Neural crest cell (in vitro differentiated cells): ENCODE measurements at regions not wholly inside any gene's neighbourhood (a gene's known extent, or its start where the extent isn't known, plus 50 kb on each side); places are given as distances from the start of the nearest gene placed in this dataset.

Experiments
- DNase-seq: peaks from one replicate; pipeline ENCODE4 v3.0.0; 2021; ENCODE audit warnings: low read depth, mixed read lengths, low spot score
- H3K27ac Mint-ChIP-seq: one replicate; pipeline ENCODE4 v1.8.0; 2021; ENCODE audit warnings: mild to moderate bottlenecking, mixed read lengths; ENCODE audit not compliant: unreplicated experiment
- H3K27me3 Mint-ChIP-seq: 2 replicates; pipeline ENCODE4 v1.8.0; 2021; ENCODE audit warnings: low read depth, mild to moderate bottlenecking, mixed read lengths
- H3K36me3 Mint-ChIP-seq: 2 replicates; pipeline ENCODE4 v1.8.0; 2021; ENCODE audit warnings: low read depth, mild to moderate bottlenecking, mixed read lengths
- H3K4me1 Mint-ChIP-seq: 2 replicates; pipeline ENCODE4 v1.8.0; 2021; ENCODE audit warnings: mixed read lengths
- H3K4me3 Mint-ChIP-seq: one replicate; pipeline ENCODE4 v1.8.0; 2021; ENCODE audit warnings: mild to moderate bottlenecking, mixed read lengths
- H3K9me3 Mint-ChIP-seq: 2 replicates; pipeline ENCODE4 v1.8.0; 2021; ENCODE audit warnings: mixed read lengths
- TF ChIP-seq, protein P1 (sequence below): fragments of 200-600 bp; sonication (generic); conservative IDR thresholded peaks from 2 replicates; pipeline ENCODE4 v1.5.0; 2021; ENCODE audit warnings: antibody characterized with exemption, mild to moderate bottlenecking

DNA sequence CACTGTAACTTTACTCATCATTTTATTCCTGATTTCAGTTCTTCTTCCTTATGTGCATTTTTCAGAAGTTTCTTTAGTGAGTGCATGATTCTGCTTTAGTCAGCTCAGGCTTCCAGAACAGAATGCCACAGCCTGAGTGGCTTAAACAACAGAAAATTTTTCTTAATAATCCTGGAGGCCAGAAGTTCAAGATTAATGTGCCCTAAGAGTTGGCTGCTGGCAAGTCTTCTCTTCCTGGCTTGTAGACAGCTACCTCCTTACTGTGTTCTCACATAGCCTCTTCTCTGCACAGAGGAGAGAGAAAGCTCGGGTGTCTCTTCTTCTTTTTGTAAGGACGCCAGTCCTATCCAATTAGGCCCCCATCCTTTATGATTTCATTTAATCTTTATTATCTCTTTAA is 443.1 kb upstream of the RGS17 start:
- no peak for DNase-seq
- Mint-ChIP-seq H3K9me3 (no peaks in the 10 kb centered on the region), H3K27me3 (no peaks in the 10 kb centered on the region), H3K27ac (no peak overlapping the region), H3K4me3 (no peak overlapping the region), H3K4me1 (no peaks in the 10 kb centered on the region), H3K36me3 (no peaks in the 10 kb centered on the region)
- TF ChIP-seq, protein P1, sequence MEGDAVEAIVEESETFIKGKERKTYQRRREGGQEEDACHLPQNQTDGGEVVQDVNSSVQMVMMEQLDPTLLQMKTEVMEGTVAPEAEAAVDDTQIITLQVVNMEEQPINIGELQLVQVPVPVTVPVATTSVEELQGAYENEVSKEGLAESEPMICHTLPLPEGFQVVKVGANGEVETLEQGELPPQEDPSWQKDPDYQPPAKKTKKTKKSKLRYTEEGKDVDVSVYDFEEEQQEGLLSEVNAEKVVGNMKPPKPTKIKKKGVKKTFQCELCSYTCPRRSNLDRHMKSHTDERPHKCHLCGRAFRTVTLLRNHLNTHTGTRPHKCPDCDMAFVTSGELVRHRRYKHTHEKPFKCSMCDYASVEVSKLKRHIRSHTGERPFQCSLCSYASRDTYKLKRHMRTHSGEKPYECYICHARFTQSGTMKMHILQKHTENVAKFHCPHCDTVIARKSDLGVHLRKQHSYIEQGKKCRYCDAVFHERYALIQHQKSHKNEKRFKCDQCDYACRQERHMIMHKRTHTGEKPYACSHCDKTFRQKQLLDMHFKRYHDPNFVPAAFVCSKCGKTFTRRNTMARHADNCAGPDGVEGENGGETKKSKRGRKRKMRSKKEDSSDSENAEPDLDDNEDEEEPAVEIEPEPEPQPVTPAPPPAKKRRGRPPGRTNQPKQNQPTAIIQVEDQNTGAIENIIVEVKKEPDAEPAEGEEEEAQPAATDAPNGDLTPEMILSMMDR: no peak

DNA sequence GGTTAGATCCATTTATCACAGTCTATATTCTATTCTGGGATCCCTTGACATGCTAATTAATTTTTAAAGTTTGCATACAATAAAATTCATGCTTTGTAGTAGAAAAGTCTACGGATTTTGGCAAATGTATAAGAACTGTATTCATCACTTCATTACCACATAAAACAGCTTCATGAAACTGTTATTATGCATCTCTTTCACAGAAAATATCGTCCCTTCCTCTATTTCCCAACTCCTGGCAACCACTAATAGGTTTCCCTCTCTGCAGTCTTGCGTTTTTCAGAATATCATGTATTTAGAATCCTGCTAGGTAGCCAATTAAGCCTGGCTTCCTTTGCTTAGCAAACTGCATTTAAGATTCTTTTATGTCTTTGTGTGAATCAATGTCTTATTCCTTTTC is 441.3 kb upstream of the RGS17 start:
- H3K4me1 Mint-ChIP-seq: no peaks in the 10 kb centered on the region
- TF ChIP-seq, protein P1: no peak
- no peak for DNase-seq
- H3K27ac Mint-ChIP-seq: no peak overlapping the region
- H3K4me3 Mint-ChIP-seq: no peak overlapping the region
- no peaks in the 10 kb centered on the region for H3K27me3 Mint-ChIP-seq
- H3K36me3 Mint-ChIP-seq: no peaks in the 10 kb centered on the region
- H3K9me3 Mint-ChIP-seq: no peaks in the 10 kb centered on the region

- no peaks in the 10 kb centered on the region for H3K36me3 Mint-ChIP-seq
- TF ChIP-seq, protein P1: no peak
- H3K4me1 Mint-ChIP-seq: no peaks in the 10 kb centered on the region
- no peak overlapping the region for H3K4me3 Mint-ChIP-seq
- no peaks in the 10 kb centered on the region for H3K9me3 Mint-ChIP-seq
- no peak overlapping the region for H3K27ac Mint-ChIP-seq
- no peaks in the 10 kb centered on the region for H3K27me3 Mint-ChIP-seq
- no peak for DNase-seq
These were observed 437.5 kb upstream of the RGS17 start for GRCh38 chr6:153568628-153569027.

DNA sequence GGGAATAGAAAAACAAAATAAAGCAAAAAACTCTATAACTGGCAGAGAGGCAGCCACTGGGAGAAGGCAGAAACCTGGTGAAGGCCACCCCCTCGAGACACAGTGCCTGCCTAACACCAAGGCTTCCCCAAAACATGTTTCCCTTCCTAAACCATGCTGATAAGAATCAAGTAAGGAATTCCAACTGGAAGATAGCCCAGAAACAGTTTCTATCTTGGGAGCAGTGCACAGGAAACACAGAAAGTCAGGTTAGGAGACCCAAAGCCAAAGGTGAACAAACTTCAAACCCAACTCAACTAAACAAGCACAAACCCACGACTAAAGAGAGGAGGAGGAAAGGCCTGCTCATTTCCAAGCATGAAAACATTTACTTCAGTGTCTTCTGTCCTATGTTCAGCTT is 433.7 kb upstream of the RGS17 start:
- no peaks in the 10 kb centered on the region for H3K27me3 Mint-ChIP-seq
- no peaks in the 10 kb centered on the region for H3K4me1 Mint-ChIP-seq
- no peak for DNase-seq
- TF ChIP-seq, protein P1: no peak
- no peak overlapping the region for H3K27ac Mint-ChIP-seq
- H3K9me3 Mint-ChIP-seq: no peaks in the 10 kb centered on the region
- H3K4me3 Mint-ChIP-seq: no peak overlapping the region
- H3K36me3 Mint-ChIP-seq: no peaks in the 10 kb centered on the region

- Mint-ChIP-seq H3K4me3 (no peak overlapping the region), H3K27ac (no peak overlapping the region), H3K9me3 (no peaks in the 10 kb centered on the region), H3K27me3 (no peaks in the 10 kb centered on the region), H3K36me3 (no peaks in the 10 kb centered on the region), H3K4me1 (no peaks in the 10 kb centered on the region)
- no peak for DNase-seq
- TF ChIP-seq, protein P1: peak; percentile 27
These were observed 431.9 kb upstream of the RGS17 start for GRCh38 chr6:153563001-153563400.

GRCh38 chr6:153553627-153554026 is 422.5 kb upstream of the RGS17 start:
- no peak overlapping the region for H3K4me3 Mint-ChIP-seq
- H3K27ac Mint-ChIP-seq: no peak overlapping the region
- no peaks in the 10 kb centered on the region for H3K36me3 Mint-ChIP-seq
- no peaks in the 10 kb centered on the region for H3K9me3 Mint-ChIP-seq
- H3K27me3 Mint-ChIP-seq: peaks cover 2% of the 10 kb centered on the region
- TF ChIP-seq, protein P1: peak; percentile 46
- H3K4me1 Mint-ChIP-seq: no peaks in the 10 kb centered on the region
- no peak for DNase-seq
